HG03135 (cell line): ENCODE measurements at regions not wholly inside any gene's neighbourhood (a gene's known extent, or its start where the extent isn't known, plus 50 kb on each side); places are given as distances from the start of the nearest gene placed in this dataset.

Experiments
- ATAC-seq: cut with Tn5 transposase; IDR thresholded peaks from one replicate; pipeline ENCODE4 v1.9.1; 2021; ENCODE audit warnings: mild to moderate bottlenecking, moderate library complexity; ENCODE audit not compliant: unreplicated experiment

- no peak for ATAC-seq
Measured at GRCh38 chr10:111131168-111131799, 54.5 kb downstream of the ADRA2A start.

GRCh38 chr10:111137007-111137406 lies 60.2 kb downstream of the ADRA2A start:
- no peak for ATAC-seq

GRCh38 chr10:111137587-111137986 lies 60.8 kb downstream of the ADRA2A start:
- ATAC-seq: no peak

- ATAC-seq: no peak
Measured at GRCh38 chr10:111138544-111138943, 61.7 kb downstream of the ADRA2A start.

GRCh38 chr10:111139567-111139966 lies 62.7 kb downstream of the ADRA2A start:
- no peak for ATAC-seq

GRCh38 chr10:111142092-111142768 lies 65.4 kb downstream of the ADRA2A start:
- no peak for ATAC-seq

GRCh38 chr10:111146025-111146640 lies 69.3 kb downstream of the ADRA2A start:
- no peak for ATAC-seq

GRCh38 chr10:111148025-111148424 lies 71.2 kb downstream of the ADRA2A start:
- no peak for ATAC-seq

- no peak for ATAC-seq
Measured at GRCh38 chr10:111148440-111148839, 71.6 kb downstream of the ADRA2A start.

GRCh38 chr10:111150691-111151090 lies 73.9 kb downstream of the ADRA2A start:
- ATAC-seq: no peak

GRCh38 chr10:111151595-111152307 lies 74.9 kb downstream of the ADRA2A start:
- no peak for ATAC-seq

- no peak for ATAC-seq
Measured at GRCh38 chr10:111156754-111157153, 79.9 kb downstream of the ADRA2A start.

- no peak for ATAC-seq
Measured at GRCh38 chr10:111158595-111158994, 81.8 kb downstream of the ADRA2A start.

GRCh38 chr10:111161109-111161874 lies 84.5 kb downstream of the ADRA2A start:
- no peak for ATAC-seq

- ATAC-seq: no peak
Measured at GRCh38 chr10:111171183-111171582, 94.4 kb downstream of the ADRA2A start.

GRCh38 chr10:111175787-111176186 lies 99.0 kb downstream of the ADRA2A start:
- ATAC-seq: no peak

GRCh38 chr10:111177379-111177778 lies 100.5 kb downstream of the ADRA2A start:
- no peak for ATAC-seq

- no peak for ATAC-seq
Measured at GRCh38 chr10:111179514-111179913, 102.7 kb downstream of the ADRA2A start.

- no peak for ATAC-seq
Measured at GRCh38 chr10:111186358-111186757, 109.5 kb downstream of the ADRA2A start.

- ATAC-seq: no peak
Measured at GRCh38 chr10:111187096-111187495, 110.3 kb downstream of the ADRA2A start.

GRCh38 chr10:111199587-111199986 lies 122.8 kb downstream of the ADRA2A start:
- ATAC-seq: no peak
